ENCODE measurements at regions not wholly inside any gene's neighbourhood (a gene's known extent, or its start where the extent isn't known, plus 50 kb on each side); places are given as distances from the start of the nearest gene placed in this dataset.

DNA sequence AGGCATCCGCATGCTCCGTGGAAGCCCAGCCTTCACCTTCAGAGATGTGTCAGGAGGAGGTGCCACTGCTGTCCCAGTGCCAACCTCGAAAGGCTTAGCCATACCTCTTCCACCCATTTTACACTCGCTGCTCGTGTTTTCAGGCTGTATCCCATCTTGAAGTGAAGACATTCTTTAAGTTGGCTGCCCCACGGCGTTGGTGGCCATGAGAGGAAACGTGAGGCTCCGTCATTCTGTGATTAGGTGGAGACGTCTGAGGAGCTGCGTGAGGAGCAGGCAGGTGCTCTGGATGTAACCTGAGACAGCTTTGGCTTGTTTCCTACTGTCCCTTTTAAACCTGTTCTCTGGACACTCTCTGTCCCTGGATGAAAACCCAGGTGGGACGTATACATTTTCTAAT, 159.9 kb upstream of the RNF32 start:
- no peak for DNase-seq (ENCODE audit: low read depth)

DNA sequence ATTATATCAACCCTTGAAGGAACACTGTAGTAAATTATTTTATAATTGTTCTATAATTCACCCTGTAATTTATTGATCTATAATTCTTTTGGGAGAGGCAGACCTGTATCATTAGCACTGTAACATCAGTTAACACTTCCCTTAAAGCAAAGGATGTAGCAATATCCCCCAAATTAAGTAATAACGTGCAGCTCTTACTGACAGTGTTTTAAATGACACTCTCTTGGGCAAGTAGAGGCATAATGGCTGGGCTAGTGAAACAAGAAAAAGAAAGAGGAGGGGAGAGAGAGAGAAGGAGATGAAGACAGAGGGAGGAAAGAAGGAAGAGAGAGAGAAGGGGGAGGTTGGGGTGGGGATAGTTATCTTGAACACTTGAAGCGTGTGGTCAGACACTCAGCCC, 161.0 kb upstream of the RNF32 start:
- DNase-seq (ENCODE audit: low read depth) = no peak

DNA sequence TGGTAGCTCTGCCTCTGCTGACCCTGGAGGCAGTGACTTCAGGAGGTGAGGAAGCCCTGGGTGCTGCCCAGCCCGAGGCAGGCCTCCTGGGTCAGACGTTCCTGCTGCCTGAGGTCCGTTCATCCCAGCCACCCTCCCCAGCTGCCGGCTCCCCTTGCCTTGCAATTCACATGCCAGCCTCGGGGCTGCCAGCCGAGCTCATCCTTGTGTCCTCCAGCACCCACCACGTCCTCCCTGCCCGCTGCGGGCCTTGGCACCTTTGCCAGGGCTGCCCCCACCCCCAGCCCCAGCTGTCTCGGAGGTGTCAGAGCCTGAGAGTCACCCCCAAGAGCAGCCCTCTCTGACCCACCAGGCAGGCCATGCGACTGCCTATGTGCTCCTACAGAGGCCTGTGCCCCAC, 162.1 kb upstream of the RNF32 start:
- DNase-seq (ENCODE audit: low read depth) = no peak

DNA sequence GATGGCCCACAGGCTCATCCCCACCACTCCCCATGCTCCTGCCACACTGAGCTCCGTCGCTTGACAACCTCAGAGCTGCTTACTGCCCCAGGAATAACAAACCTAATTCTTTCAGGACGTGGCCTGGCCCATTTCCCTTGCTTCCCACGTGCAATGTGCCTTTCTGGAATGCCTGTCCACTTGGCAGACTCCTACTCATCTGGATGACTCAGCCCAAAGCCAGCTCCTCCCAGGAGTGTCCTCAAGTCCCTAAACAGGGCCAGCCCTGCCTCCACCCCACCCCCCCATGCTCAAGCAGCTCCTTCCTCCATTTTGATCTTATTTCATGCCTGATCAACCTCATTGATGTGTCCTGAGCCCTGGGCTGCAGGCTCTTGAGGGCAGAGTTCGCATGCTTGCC, 164.9 kb upstream of the RNF32 start:
- DNase-seq (ENCODE audit: low read depth) = no peak

DNA sequence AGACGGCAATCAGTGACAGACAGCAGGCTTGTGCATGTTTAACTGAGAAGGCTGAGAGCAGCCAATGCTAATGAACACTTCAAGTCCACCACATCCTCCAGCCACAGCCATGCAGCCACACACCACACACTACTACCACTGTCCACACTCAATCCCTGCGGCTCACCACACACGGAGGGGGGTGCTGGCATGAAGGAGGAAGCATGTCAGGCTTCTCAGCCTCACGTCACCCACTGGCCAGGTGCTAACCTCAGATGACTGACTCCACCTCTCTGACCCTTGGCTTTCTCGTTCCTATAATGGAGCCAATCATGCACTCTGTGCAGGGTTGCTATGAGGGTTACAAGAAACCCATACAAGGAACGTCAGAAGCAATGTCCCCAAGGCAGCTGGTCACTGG, 165.4 kb upstream of the RNF32 start:
- DNase-seq (ENCODE audit: low read depth) = no peak

DNA sequence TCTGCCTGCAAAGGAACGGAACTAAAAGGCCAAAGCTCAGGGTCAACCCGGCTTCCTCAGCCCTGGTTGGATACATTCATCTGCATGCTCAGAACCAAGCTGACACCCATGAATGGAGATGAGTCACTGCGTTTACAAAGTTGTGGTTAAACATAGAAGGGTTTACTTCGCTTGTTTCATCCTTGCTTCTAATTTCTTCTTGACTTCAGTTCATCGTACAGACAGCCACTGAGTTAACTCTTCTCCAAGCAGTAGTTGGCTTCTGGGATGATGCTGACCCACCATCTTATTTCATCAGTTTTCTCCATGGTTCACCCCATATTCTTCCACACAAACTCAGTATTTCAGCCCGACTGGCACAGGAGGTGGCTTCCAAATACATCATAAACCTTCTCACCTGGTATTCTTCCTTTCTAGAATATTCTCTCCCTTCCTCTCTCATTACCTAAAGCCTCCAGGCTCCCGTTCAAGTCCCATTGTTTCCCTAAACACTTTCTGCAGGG, 166.3 kb upstream of the RNF32 start:
- DNase-seq (ENCODE audit: low read depth) = no peak

DNA sequence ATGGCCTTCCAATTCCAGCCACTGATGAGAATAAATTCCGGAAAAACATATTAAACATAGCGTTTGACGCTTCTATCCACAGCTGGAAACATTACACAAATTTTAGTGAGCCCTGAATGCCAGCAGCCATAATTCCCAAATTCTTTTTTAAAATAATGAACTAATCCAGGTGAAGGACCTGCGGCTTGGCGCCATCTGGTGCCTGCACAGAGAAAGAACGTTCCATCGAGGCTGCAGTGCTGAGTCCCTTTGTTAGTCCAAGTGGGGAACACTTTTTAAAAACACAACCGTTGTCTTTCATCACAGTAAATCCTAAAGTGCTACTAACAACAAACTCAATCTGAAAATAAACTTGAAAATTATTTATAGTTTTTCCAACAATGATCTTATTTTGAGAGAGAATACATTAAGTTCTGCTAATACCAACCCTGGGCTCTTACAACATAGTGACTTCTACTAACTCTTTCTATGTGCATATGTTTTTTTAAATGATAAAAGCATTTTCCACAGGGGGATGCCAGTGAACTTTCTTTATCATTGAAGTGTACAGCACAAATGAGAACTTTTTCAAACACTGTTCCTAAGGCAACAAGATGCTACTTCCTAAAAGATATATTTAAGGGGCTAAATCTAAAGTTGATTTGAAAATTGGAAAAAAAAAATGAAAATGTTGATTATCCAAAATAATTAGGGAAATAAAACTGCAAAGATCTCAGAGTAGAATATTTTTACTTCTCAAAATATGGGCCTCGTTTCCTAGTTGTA, 166.9 kb upstream of the RNF32 start:
- DNase-seq (ENCODE audit: low read depth) = no peak

DNA sequence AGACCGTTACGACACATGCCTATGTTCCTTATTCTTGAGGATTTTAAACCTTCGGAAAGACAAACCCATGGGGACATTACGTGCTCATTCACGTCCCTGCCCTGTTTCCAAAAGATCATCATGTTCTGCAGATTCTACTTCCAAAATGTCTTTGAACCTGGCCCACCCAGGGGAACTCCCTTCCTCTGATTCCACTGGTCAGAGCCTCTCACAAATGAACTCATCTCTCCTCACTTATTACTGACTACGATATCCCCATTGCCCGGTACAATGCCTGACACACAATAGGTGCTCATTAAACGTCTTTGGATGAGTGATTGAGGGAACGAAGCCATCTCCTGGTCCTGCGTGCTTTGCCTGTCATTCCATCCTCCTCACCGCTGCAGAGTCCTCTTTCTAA, 168.3 kb upstream of the RNF32 start:
- no peak for DNase-seq (ENCODE audit: low read depth)

DNA sequence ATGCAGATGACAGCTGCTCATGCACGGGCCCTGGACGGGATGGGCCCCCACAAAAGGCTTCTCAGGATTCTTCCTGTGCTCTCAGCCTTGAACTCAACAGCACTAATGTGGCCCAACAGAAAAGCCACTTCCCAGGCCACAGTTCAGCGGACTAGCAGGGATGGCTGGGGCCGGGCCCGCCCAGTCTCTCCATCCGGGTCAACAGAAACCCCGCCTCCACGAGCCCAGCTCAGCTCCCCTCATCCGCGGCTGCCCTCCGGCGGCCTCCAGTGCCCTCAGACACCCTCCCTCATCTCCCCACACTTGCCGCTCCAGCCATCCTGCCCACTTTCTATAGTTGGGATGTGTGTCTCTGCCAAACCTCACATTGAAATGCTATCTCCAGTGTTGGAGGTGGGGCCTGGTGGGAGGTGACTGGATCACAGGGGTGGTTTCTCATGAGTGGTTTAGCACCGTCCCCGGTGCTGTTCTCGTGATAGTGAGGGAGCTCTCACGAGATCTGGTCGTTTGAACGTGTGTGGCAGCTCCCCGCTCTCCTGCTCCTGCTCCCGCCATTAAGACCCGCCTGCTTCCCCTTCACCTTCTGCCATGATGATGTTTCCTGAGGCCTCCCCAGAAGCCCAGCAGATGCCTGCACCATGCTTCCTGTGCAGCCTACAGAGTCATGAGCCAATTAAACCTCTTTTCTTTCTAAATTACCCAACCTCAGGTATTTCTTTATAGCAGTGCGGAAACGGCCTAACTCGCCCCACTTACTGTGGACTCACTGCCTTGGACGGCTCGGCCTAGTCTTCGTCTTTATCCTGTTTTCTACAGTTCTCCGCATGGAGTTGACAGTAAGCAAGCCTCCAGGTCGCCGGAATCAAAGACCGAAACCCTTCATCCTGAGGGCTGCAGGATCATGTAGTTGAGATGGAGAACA, 169.9 kb upstream of the RNF32 start:
- no peak for DNase-seq (ENCODE audit: low read depth)

DNA sequence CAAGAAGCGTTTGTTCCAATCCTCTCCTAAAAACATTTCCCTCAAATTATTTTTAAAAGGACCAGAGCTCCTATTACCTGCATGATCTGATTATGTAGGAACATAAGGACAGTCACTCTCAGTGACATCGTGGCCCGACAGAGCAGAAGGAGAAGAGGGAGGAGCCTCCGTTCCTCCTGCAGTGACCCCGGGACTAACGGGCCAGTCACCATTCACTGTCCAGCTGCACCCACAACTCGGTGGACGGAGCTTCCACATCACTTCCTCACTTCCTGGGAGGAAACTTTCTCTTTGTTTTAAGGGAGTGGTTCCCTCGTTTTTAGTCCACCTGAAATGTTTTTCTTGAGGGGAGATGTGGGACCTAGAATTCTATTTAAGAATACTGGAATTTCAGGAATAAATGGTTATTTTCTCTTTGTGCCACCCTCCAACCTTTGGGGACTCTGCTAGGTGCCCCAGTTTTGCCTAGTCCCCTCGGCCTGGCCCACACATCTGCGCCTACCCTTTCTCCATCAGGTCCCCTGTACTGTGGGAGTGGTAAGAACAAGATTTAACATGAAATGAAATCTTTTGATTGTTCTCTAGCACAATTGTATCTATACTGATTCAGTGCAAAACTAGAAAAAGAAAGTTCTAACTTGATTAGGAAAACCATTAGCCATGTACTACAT, 173.5 kb upstream of the RNF32 start:
- no peak for DNase-seq (ENCODE audit: low read depth)

DNA sequence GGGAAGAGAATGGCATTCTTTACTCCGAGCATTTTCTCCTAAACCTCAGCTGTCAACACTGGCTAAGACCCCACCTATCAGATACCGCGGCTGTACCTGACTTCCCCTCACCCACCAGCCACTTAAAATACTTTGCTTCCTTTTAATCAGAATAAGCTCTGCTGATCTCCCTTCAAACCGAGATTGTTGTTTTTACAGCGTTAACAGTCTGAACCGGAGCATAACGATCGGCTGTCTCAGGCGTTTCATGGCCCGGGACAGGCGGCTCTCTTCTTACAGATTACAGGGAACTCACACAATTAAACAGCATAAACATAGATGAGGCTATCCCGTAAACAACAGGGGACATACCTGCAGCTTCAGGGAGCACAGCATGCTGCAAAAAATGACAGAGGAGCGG, 174.3 kb upstream of the RNF32 start:
- no peak for DNase-seq (ENCODE audit: low read depth)

DNA sequence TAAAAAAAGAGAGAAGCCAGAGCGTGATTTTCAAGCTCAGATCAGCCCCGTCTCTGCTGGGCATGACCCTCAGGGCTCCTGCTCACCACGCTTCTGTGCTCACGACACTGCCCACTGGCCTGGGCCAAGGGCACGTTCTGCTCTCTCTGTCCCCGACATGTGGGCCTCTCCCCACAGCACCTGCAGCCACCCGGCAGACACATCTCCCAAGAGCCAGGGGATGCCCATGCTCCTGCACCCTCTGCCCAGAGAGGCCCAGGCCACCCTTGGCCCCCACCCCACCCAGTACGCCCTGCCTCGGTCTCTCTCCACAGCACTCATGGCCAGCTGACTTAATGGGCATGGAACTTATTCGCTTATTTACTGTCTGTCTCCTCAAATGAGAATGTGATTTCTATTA, 175.4 kb upstream of the RNF32 start:
- DNase-seq (ENCODE audit: low read depth) = no peak

DNA sequence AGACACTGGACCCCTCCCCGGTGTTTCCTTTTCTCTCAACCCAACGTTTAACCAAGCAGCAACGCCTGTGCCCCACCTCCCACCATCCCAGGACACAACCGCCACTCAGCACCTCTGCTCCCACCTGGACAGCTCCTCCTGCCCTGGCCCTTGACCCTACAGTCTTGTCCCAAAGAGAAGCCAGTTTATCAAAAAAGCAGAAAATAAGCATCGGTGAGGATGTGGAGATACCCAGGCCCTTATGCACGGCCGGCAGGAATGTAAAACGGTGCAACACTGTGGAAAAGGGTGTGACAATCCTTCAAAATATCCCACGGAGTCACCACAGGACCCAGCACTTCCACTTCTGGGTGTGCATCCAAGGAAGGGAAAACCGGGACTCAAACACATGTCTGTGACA, 176.2 kb upstream of the RNF32 start:
- no peak for DNase-seq (ENCODE audit: low read depth)

DNA sequence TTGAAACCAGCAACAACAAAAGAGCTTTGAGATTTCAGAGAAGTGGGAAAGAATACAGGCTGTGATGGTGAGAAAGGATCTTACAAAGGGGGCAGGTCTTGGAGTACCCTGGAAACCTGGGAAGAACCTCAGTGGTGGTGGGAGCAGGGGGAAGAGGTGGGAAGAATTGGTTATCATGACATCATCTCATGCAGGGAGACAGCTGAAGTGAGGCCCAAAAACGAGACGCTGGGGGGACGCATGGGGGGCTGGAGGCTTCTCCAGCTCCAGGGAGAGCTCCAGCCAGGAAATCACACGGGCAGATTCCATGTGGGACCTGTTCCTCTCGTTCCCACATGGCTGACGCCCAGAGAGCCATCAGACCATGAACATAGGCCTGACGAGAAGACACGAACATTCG, 177.3 kb upstream of the RNF32 start:
- no peak for DNase-seq (ENCODE audit: low read depth)

DNA sequence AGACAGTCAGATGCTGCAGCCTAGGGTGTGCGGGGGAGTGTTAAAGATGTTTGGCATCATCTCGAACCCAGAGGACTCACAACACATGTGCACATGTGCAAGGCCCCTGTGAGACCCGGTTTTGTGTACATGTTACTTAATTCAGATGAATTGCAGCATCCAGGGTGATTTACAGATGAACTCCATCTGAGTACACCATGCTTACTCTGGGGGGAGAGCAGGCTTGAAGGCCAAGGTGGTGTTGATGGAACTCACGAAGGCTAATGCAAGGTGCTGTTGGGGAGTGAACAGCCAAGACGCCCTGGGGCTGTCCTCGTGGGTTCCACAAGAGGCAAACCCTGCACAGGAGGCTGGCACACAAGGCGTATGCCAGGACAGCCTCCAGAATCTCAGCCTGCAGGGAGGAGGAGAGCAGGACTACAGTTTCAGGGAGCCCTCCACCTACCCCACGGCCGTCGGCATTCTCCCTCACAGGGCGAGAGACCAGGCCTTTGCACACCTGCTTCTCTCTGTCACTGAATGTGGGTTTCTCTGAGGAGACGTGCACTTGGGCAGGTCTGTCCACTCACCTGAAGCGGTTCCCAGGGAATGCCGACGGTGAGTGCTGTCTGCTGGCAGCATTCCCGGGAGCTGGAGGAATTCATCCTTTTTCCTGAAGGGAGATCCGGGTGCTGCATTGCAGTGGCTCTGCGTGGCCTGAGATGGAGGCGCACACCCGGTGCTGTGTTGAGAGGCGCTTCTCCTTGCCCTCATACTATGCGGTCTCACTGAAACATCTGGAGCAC, 178.5 kb upstream of the RNF32 start:
- DNase-seq (ENCODE audit: low read depth) = no peak

DNA sequence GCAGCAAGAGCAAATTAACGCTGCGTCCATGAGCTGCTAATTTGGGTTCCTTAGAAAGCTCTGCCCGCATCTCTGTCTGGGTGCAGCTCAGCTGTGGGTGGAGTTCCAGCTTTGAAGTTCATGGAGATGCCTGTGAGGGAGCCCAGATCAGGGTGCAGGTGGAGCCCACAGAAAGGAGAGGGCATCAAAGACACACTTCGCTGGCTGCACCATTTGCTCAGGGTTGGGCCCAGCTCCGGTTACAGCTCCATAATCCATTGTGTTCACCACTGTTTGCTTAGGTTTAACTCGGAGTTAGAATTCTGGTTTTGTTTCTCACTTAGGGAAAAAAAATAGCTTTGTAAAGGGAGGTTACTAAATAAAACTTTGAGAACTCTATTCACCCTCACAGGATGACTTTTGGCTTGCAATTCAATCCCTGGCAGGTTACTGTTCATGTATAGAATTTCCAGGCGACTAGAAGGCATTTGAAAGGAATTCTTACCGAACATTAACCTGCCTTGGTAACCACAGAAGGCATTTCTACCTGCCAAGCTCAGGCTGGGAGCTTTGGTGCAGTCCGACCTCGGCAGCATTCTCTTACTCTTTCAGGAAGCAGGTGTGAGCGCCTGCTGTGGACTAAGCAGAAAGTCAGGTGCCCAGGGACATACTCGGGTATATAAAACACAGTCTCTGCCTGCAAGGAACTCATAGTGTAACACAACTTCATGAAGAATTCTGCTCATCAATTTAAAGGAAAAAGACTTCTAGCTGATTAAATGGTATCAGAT, 179.5 kb upstream of the RNF32 start:
- DNase-seq (ENCODE audit: low read depth) = no peak

DNA sequence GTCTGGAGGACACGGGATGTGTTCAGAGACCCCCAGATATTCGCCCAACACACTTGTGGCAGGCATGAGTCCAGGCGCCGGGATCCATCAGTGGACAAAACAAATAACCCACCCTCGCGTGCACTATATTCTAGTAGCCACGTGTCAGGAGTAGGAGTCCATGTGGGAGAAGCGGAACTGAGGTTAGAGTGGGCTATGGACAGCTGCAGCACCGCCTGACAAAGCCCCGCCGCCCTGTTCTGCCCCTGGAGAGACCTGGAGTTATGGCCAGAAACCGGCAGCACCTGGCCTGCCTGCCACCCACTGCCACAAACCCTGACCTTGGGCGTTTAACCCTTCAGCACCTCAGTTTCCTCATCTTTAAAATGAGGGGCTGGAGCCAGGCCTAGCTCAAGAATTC, 181.0 kb upstream of the RNF32 start:
- DNase-seq (ENCODE audit: low read depth) = no peak

DNA sequence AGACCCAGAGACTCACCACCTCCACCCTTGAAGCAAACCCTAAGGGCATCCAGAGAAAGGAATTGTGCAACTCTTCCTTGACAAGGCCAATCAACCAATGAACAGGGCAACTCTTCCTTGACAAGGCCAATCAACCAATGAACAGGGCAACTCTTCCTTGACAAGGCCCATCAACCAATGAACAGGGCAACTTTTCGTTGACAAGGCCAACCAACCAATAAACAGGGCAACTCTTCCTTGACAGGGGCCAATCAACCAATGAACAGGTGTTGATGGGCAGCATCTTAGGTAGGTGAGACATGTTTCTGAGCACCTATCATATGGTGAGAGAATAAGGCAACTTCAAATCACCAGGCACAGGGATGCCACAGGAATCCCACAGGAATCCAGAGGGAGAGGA, 181.5 kb upstream of the RNF32 start:
- DNase-seq (ENCODE audit: low read depth) = no peak

DNA sequence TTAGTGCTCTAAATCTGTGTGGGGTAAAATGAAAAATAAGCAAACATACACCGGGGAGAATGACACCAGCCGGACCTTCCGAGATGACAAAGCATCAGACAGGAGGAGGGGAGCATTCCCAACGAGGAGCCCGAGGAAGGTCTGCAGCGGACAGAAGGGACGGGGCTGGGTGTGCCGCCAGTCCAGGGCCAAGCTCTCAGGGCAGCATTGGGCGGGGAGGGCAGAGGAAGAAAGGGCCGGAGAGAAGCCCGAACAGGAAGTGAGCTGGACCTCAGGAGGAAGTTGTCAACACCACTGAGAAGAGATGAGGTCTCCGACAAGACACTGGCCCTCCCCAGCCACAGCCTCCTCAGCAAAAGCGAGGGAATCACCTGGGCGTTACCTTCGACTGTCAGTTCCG, 182.6 kb upstream of the RNF32 start:
- no peak for DNase-seq (ENCODE audit: low read depth)

DNA sequence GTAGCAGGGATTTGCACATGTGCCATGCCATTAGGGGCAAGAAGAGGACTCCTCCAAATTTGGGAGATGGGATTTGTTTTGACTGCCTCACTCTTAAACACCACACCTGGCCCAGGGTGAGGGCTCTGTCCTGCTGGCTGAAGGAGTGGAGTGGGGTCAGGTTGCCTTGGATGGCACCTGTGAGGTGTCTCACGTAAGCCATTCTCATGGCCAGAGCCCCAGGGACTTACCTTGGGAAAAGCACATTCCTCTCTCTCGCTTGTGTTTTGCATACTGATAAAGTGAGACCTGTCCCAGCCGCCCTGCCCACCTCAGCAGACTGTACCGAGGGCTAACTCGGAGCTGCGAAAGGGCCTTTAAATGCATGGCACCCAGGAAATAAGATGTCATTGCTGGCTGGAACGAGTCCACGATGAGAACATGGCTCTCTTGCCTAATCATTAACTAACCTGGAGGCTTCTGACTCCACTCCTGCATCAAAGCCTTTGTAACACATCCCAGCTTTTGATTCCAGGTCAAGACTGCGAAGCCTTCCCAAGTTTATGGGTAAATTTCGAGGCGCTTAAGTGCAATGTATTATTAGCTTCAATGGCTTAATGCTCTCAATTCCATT, 184.0 kb upstream of the RNF32 start:
- no peak for DNase-seq (ENCODE audit: low read depth)

DNA sequence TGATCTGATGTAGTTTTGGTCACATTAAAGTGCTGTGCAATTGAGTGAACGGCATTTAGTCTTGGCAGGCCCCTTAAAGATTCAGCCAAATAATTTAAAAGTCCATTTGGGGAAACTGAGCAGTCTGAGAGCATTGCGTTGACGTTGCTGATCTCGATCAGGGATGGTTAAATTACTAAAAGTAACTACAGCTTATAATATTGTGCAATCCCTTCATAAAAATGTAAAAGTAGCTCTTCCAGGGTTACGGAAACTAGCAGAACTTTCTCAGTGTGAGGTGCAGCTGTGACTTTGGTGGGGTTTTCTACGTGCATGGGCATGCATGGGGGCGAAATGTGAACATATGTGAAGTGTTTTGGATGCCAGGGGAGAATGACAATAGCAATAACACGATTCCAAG, 184.5 kb upstream of the RNF32 start:
- no peak for DNase-seq (ENCODE audit: low read depth)
